MM.1S (cell line): ENCODE measurements at regions not wholly inside any gene's neighbourhood (a gene's known extent, or its start where the extent isn't known, plus 50 kb on each side); places are given as distances from the start of the nearest gene placed in this dataset.

Source experiments
- DNase-seq: peaks from one replicate; pipeline ENCODE4 v3.0.0-alpha.2; 2015
- H2AFZ ChIP-seq: fragments of 300-600 bp; sonication (generic); 2 replicates; pipeline ENCODE4 v1.6.0; 2016; ENCODE audit warnings: antibody characterized with exemption, low read length
- H3F3A ChIP-seq: fragments of 300-600 bp; sonication (generic); 2 replicates; pipeline ENCODE4 v1.6.1; 2016; ENCODE audit warnings: mild to moderate bottlenecking, antibody characterized with exemption, low read length, moderate library complexity, mixed read lengths; ENCODE audit not compliant: insufficient read depth
- H3K27ac ChIP-seq: fragments of 300-600 bp; sonication (generic); 2 replicates; pipeline ENCODE4 v1.5.1; 2016; ENCODE audit warnings: mild to moderate bottlenecking, low read length
- H3K27me3 ChIP-seq: fragments of 300-600 bp; sonication (generic); replicated peaks from 2 replicates; pipeline ENCODE4 v1.6.0; 2016; ENCODE audit warnings: low read length; ENCODE audit not compliant: insufficient read depth
- H3K36me3 ChIP-seq: fragments of 300-600 bp; sonication (generic); replicated peaks from 2 replicates; pipeline ENCODE4 v1.6.1; 2016; ENCODE audit warnings: mild to moderate bottlenecking, low read length, mixed read lengths; ENCODE audit not compliant: insufficient read depth
- H3K4me1 ChIP-seq: fragments of 300-600 bp; sonication (generic); 2 replicates; pipeline ENCODE4 v1.6.1; 2016; ENCODE audit warnings: low read length, mixed read lengths
- H3K4me2 ChIP-seq: fragments of 300-600 bp; sonication (generic); 2 replicates; pipeline ENCODE4 v1.6.0; 2016; ENCODE audit warnings: low read depth, low read length
- H3K4me3 ChIP-seq: fragments of 300-600 bp; sonication (generic); 2 replicates; pipeline ENCODE4 v1.5.1; 2016; ENCODE audit warnings: low read length, mixed read lengths
- H3K79me2 ChIP-seq: fragments of 300-600 bp; sonication (generic); 2 replicates; pipeline ENCODE4 v1.6.1; 2016; ENCODE audit warnings: mixed run types, low read length, mixed read lengths
- H3K9ac ChIP-seq: fragments of 300-600 bp; sonication (generic); 2 replicates; pipeline ENCODE4 v1.6.1; 2016; ENCODE audit warnings: low read length, mixed read lengths
- H3K9me2 ChIP-seq: fragments of 300-600 bp; sonication (generic); replicated peaks from 2 replicates; pipeline ENCODE4 v1.6.1; 2016; ENCODE audit warnings: mild to moderate bottlenecking, low read length, mixed read lengths; ENCODE audit not compliant: insufficient read depth
- H3K9me3 ChIP-seq: fragments of 300-600 bp; sonication (generic); replicated peaks from 2 replicates; pipeline ENCODE4 v1.6.1; 2016; ENCODE audit warnings: mild to moderate bottlenecking, low read length, mixed read lengths; ENCODE audit not compliant: insufficient read depth
- H4K20me1 ChIP-seq: fragments of 300-600 bp; sonication (generic); 2 replicates; pipeline ENCODE4 v1.6.1; 2016; ENCODE audit warnings: mild to moderate bottlenecking, low read length, moderate library complexity, mixed read lengths; ENCODE audit not compliant: insufficient read depth
- EZH2 ChIP-seq: fragments of 300-600 bp; sonication (generic); optimal IDR thresholded peaks from 2 replicates; pipeline ENCODE3; 2017; ENCODE audit warnings: low read depth, mild to moderate bottlenecking, antibody characterized with exemption, low read length, mixed read lengths
- EZH2phosphoT487 ChIP-seq: fragments of 300-600 bp; sonication (generic); IDR thresholded peaks from 2 replicates; pipeline ENCODE4 v1.6.1; 2018; ENCODE audit warnings: antibody characterized with exemption, low read length
- TF ChIP-seq, protein P1 (sequence below): fragments of 300-600 bp; sonication (generic); IDR thresholded peaks from 2 replicates; pipeline ENCODE4 v1.5.1; 2016; ENCODE audit warnings: antibody characterized with exemption, low read length, mixed read lengths

DNA sequence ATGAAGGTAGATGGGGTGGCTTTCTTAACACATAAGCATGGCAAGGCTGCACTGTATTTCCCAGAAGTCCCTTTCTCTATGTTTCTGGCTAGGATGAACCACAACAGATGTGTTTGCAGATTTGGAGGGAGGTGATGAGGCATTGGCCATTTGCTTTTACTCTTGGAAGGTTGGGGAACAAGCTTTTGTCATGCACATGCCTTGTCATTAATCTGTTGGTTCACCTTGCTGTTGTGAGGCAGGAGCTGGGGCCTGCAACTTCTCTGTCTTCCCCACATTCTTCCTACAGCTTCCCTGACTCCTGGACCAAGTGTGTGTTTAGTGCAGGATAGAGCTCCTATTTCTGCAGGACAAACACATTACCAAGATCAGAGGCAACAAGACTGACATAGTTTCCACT, 326.2 kb upstream of the SPTLC3 start:
- no peaks in the 10 kb centered on the region for H4K20me1 ChIP-seq
- no peak overlapping the region for H3K4me2 ChIP-seq
- no peak overlapping the region for H3K27ac ChIP-seq
- no peak overlapping the region for H3K4me3 ChIP-seq
- H2AFZ ChIP-seq: no peak overlapping the region
- no peaks in the 10 kb centered on the region for H3K9me2 ChIP-seq
- DNase-seq: no peak
- H3K36me3 ChIP-seq: no peaks in the 10 kb centered on the region
- no peak for TF ChIP-seq EZH2phosphoT487
- no peak for TF ChIP-seq EZH2
- TF ChIP-seq, protein P1, sequence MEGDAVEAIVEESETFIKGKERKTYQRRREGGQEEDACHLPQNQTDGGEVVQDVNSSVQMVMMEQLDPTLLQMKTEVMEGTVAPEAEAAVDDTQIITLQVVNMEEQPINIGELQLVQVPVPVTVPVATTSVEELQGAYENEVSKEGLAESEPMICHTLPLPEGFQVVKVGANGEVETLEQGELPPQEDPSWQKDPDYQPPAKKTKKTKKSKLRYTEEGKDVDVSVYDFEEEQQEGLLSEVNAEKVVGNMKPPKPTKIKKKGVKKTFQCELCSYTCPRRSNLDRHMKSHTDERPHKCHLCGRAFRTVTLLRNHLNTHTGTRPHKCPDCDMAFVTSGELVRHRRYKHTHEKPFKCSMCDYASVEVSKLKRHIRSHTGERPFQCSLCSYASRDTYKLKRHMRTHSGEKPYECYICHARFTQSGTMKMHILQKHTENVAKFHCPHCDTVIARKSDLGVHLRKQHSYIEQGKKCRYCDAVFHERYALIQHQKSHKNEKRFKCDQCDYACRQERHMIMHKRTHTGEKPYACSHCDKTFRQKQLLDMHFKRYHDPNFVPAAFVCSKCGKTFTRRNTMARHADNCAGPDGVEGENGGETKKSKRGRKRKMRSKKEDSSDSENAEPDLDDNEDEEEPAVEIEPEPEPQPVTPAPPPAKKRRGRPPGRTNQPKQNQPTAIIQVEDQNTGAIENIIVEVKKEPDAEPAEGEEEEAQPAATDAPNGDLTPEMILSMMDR: no peak
- H3K9me3 ChIP-seq: no peaks in the 10 kb centered on the region
- H3K27me3 ChIP-seq: no peaks in the 10 kb centered on the region
- H3F3A ChIP-seq: no peaks in the 10 kb centered on the region
- no peak overlapping the region for H3K9ac ChIP-seq
- H3K4me1 ChIP-seq: no peaks in the 10 kb centered on the region
- no peaks in the 10 kb centered on the region for H3K79me2 ChIP-seq

DNA sequence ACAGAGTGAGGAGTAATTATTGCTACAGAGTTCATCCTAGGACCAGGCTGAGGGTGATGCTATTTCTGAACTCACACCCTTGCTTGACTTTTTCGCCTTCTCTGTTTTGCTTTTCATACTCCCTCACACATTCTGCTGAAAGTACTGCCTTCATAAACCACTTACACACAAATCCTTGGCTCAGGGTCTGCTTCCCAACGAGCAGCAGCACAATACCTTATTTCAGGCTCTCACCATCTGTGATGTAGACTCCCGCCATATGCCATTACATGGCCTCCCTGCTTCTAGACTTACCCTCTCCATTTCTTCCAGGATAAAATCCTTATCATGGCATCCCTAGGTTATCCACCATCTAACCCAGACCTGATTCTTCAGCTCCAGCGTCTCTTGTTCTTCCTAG, 321.3 kb upstream of the SPTLC3 start:
- H3F3A ChIP-seq: no peaks in the 10 kb centered on the region
- H3K79me2 ChIP-seq: no peaks in the 10 kb centered on the region
- no peak overlapping the region for H2AFZ ChIP-seq
- H3K9me3 ChIP-seq: no peaks in the 10 kb centered on the region
- H4K20me1 ChIP-seq: no peaks in the 10 kb centered on the region
- no peaks in the 10 kb centered on the region for H3K4me1 ChIP-seq
- DNase-seq: no peak
- no peak overlapping the region for H3K9ac ChIP-seq
- H3K4me2 ChIP-seq: no peak overlapping the region
- no peaks in the 10 kb centered on the region for H3K9me2 ChIP-seq
- H3K27me3 ChIP-seq: no peaks in the 10 kb centered on the region
- H3K4me3 ChIP-seq: no peak overlapping the region
- H3K27ac ChIP-seq: no peak overlapping the region
- H3K36me3 ChIP-seq: no peaks in the 10 kb centered on the region
- TF ChIP-seq, protein P1: no peak
- no peak for TF ChIP-seq EZH2
- TF ChIP-seq EZH2phosphoT487: no peak

DNA sequence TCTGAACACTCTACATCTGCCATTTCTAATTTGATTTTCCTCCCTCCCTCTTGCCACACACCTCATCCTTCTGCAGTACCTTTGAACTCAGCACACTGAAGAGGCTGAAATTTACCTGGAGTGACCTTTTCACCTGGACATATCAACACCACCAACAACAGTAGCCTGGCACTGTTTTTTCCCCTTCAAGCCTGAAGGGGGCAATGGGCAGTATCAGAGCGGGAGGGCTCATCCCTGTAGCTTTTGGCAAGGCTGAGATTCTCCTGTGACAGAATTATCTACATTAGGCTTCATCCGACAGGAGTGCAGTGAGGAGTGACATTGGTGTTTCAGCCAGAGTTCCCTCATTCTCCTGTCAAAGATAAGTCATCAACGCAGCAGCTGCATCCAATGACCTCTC, 312.8 kb upstream of the SPTLC3 start:
- H3K27me3 ChIP-seq: no peaks in the 10 kb centered on the region; the same call in 1 of the 2 replicates
- H3K36me3 ChIP-seq: no peaks in the 10 kb centered on the region
- peaks cover 20% of the 10 kb centered on the region for H3K4me1 ChIP-seq
- no peak overlapping the region for H3K4me3 ChIP-seq
- TF ChIP-seq EZH2phosphoT487 (no peak), EZH2 (no peak)
- TF ChIP-seq, protein P1: no peak
- no peaks in the 10 kb centered on the region for H3K79me2 ChIP-seq
- peaks cover 17% of the 10 kb centered on the region for H3F3A ChIP-seq
- no peaks in the 10 kb centered on the region for H3K9me3 ChIP-seq
- no peak for DNase-seq
- no peaks in the 10 kb centered on the region for H4K20me1 ChIP-seq
- no peak overlapping the region for H3K4me2 ChIP-seq
- no peak overlapping the region for H3K27ac ChIP-seq
- no peak overlapping the region for H3K9ac ChIP-seq
- no peak overlapping the region for H2AFZ ChIP-seq
- no peaks in the 10 kb centered on the region for H3K9me2 ChIP-seq
